ENCODE measurements at regions not wholly inside any gene's neighbourhood (a gene's known extent, or its start where the extent isn't known, plus 50 kb on each side); places are given as distances from the start of the nearest gene placed in this dataset.
"Not testable (repeated sequence)": the region's sequence is repeated elsewhere in the genome, so short reads cannot be mapped to it uniquely, and the experiment has no call there.

- TF ChIP-seq POLR2AphosphoS5 (IDR thresholded peaks at IDR 0.05): not testable (repeated sequence)
- TF ChIP-seq, protein P1, sequence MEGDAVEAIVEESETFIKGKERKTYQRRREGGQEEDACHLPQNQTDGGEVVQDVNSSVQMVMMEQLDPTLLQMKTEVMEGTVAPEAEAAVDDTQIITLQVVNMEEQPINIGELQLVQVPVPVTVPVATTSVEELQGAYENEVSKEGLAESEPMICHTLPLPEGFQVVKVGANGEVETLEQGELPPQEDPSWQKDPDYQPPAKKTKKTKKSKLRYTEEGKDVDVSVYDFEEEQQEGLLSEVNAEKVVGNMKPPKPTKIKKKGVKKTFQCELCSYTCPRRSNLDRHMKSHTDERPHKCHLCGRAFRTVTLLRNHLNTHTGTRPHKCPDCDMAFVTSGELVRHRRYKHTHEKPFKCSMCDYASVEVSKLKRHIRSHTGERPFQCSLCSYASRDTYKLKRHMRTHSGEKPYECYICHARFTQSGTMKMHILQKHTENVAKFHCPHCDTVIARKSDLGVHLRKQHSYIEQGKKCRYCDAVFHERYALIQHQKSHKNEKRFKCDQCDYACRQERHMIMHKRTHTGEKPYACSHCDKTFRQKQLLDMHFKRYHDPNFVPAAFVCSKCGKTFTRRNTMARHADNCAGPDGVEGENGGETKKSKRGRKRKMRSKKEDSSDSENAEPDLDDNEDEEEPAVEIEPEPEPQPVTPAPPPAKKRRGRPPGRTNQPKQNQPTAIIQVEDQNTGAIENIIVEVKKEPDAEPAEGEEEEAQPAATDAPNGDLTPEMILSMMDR (IDR thresholded peaks at IDR 0.05 in 8 of 11, conservative IDR thresholded peaks at IDR 0.05 in 3 of 11): not testable (repeated sequence)
Measured at GRCh38 chr15:22180611-22181010, 100.3 kb downstream of the OR4M2 start.

All from spleen (tissue), 7 donors.